ENCODE measurements at regions not wholly inside any gene's neighbourhood (a gene's known extent, or its start where the extent isn't known, plus 50 kb on each side); places are given as distances from the start of the nearest gene placed in this dataset.
"Not testable (repeated sequence)": the region's sequence is repeated elsewhere in the genome, so short reads cannot be mapped to it uniquely, and the experiment has no call there.

DNA sequence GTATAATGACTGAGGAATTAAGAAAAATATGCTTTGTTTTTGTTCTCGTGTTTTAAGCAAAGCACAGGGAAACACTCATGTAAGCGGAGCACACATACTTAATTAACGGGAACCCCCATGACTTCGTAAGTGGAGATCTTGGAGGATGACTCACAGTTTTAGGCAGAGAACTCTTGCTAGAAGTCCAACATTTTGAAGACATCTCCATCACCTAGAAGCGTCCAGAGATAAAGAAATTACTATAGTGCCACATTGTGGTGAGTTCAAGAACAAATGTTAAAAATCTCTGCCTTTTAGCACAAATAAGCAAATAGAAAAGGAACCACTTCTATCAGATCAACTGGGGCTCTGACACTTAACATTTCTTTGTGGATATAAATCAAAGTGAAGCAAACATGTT lies 194.1 kb upstream of the ARHGEF26 start:
- peak; percentile 62 for DNase-seq (ENCODE audit: low read depth)
- Histone ChIP-seq H3K27me3 (replicated peaks; ENCODE audit: control insufficient read depth, insufficient read depth, low read length) (no peaks in the 10 kb centered on the region), H3K4me3 (ENCODE audit: low read length) (peak overlapping the region; percentile 20)

GRCh38 chr3:153928851-153929250 lies 192.3 kb upstream of the ARHGEF26 start:
- Histone ChIP-seq H3K9me3 (ENCODE audit: control insufficient read depth, low read length) (no peaks in the 10 kb centered on the region), H3K36me3 (ENCODE audit: control insufficient read depth, insufficient read depth, low read length, severe bottlenecking) (no peaks in the 10 kb centered on the region)

More for the DNA sequence above, 194.1 kb upstream of the ARHGEF26 start:
- peaks cover 17% of the 10 kb centered on the region for H3K4me1 ChIP-seq (ENCODE audit: control insufficient read depth, insufficient read depth, low read length)
- H3K9me3 ChIP-seq (ENCODE audit: control insufficient read depth, low read length), result no peaks in the 10 kb centered on the region
- H3K9ac ChIP-seq (ENCODE audit: low read length), result peak overlapping the region; percentile 10
- no peaks in the 10 kb centered on the region for H3K36me3 ChIP-seq (ENCODE audit: control insufficient read depth, insufficient read depth, low read length, severe bottlenecking)

GRCh38 chr3:153933481-153933880 lies 187.7 kb upstream of the ARHGEF26 start:
- not testable (repeated sequence) for H3K9me3 ChIP-seq (ENCODE audit: control insufficient read depth, low read length); DNase-seq (ENCODE audit: low read depth); H3K4me1 ChIP-seq (ENCODE audit: control insufficient read depth, insufficient read depth, low read length); H3K27me3 ChIP-seq (replicated peaks; ENCODE audit: control insufficient read depth, insufficient read depth, low read length); H3K9ac ChIP-seq (ENCODE audit: low read length); H3K36me3 ChIP-seq (ENCODE audit: control insufficient read depth, insufficient read depth, low read length, severe bottlenecking); H3K4me3 ChIP-seq (ENCODE audit: low read length)

More at GRCh38 chr3:153928851-153929250, 192.3 kb upstream of the ARHGEF26 start:
- no peak for DNase-seq (ENCODE audit: low read depth)
- no peaks in the 10 kb centered on the region for H3K27me3 ChIP-seq (replicated peaks; ENCODE audit: control insufficient read depth, insufficient read depth, low read length)
- peaks cover 17% of the 10 kb centered on the region for H3K4me1 ChIP-seq (ENCODE audit: control insufficient read depth, insufficient read depth, low read length)
- H3K9ac ChIP-seq (ENCODE audit: low read length), result no peak overlapping the region
- no peak overlapping the region for H3K4me3 ChIP-seq (ENCODE audit: low read length)

DNA sequence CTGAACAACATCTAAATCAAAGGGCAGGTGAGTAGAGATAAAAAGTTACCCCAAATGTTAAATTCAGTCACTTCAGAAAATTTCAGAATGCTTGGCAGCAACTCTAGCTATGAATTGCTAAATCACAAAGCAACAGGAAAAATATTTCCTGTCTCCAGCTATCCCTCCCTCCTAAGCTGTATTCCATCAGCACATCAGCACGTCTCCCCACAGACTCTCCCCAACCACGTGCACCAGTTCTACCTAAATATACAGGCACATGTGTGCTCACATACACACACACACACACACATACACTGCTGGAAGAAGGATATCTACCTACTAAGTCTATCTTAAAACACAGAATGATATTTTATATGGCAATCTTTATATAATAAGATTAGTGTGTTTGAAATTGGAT lies 177.1 kb upstream of the ARHGEF26 start:
- H3K9ac ChIP-seq (ENCODE audit: low read length), result no peak overlapping the region
- H3K27me3 ChIP-seq (replicated peaks; ENCODE audit: control insufficient read depth, insufficient read depth, low read length), result no peaks in the 10 kb centered on the region
- H3K9me3 ChIP-seq (ENCODE audit: control insufficient read depth, low read length), result no peaks in the 10 kb centered on the region
- H3K4me3 ChIP-seq (ENCODE audit: low read length), result no peak overlapping the region
- no peaks in the 10 kb centered on the region for H3K36me3 ChIP-seq (ENCODE audit: control insufficient read depth, insufficient read depth, low read length, severe bottlenecking)
- H3K4me1 ChIP-seq (ENCODE audit: control insufficient read depth, insufficient read depth, low read length), result no peaks in the 10 kb centered on the region
- DNase-seq (ENCODE audit: low read depth), result no peak

DNA sequence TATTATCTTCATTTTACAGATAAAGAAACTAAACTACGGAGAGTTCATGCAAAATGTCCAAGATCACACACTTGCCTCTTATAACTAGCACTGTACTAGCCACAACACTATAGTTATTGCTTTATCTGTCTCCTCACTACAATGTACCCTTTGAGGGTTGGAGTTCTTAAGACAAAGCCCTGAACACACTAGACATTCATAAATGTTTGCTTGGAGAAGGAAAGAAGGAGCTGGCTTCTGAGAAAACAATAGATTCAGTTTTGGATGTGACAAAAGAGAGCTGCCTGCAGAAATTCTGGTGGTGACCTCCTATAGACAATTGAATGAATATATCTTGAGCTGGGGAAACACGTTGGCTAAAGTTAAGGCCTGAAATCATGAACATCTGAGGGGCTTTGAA lies 169.9 kb upstream of the ARHGEF26 start:
- DNase-seq (ENCODE audit: low read depth), result no peak
- no peaks in the 10 kb centered on the region for H3K4me1 ChIP-seq (ENCODE audit: control insufficient read depth, insufficient read depth, low read length)
- H3K27me3 ChIP-seq (replicated peaks; ENCODE audit: control insufficient read depth, insufficient read depth, low read length), result no peaks in the 10 kb centered on the region
- H3K4me3 ChIP-seq (ENCODE audit: low read length), result no peak overlapping the region
- no peaks in the 10 kb centered on the region for H3K9me3 ChIP-seq (ENCODE audit: control insufficient read depth, low read length)
- H3K36me3 ChIP-seq (ENCODE audit: control insufficient read depth, insufficient read depth, low read length, severe bottlenecking), result no peaks in the 10 kb centered on the region
- no peak overlapping the region for H3K9ac ChIP-seq (ENCODE audit: low read length)

DNA sequence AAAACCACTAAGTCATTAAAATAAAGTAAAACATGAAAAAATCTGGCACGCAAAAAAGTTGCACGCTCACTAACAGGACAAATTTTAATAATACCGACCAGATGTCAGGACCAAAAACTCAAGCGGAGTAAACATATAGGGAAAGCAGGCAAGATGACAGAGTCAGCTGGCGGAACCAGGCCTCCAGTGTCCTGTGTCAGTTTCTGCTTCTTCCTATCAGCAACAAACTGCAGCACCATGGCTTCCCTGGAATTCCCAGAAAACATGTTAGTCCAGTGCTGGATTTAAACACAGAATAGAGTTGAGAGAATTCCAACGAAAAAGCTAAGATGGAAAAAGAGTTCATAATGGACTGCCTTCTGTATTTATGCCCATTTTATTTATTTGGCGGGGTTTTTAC lies 169.1 kb upstream of the ARHGEF26 start:
- no peaks in the 10 kb centered on the region for H3K36me3 ChIP-seq (ENCODE audit: control insufficient read depth, insufficient read depth, low read length, severe bottlenecking)
- H3K27me3 ChIP-seq (replicated peaks; ENCODE audit: control insufficient read depth, insufficient read depth, low read length), result no peaks in the 10 kb centered on the region
- DNase-seq (ENCODE audit: low read depth), result no peak
- no peaks in the 10 kb centered on the region for H3K4me1 ChIP-seq (ENCODE audit: control insufficient read depth, insufficient read depth, low read length)
- no peak overlapping the region for H3K9ac ChIP-seq (ENCODE audit: low read length)
- H3K4me3 ChIP-seq (ENCODE audit: low read length), result no peak overlapping the region
- no peaks in the 10 kb centered on the region for H3K9me3 ChIP-seq (ENCODE audit: control insufficient read depth, low read length)

DNA sequence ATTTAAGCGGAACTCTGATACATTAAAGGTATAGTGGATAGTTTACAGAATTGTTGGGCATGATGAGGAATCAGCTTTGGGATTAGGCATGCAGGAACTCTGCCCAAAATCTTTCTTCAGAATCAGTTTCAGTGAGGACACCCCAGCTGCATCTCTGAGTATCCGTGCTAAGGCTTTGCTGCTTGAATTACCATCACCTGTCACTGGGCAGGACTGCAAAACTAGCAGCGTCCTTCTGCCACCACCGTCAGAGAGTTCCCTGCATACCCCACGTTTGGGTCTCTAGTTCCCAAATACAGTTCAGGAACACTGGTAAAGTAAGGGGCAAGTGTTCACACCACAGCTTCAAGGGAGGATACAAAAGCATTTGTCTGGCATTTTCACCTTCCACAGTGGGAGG lies 164.6 kb upstream of the ARHGEF26 start:
- H3K4me1 ChIP-seq (ENCODE audit: control insufficient read depth, insufficient read depth, low read length), result peaks cover 19% of the 10 kb centered on the region
- no peak for DNase-seq (ENCODE audit: low read depth)
- no peaks in the 10 kb centered on the region for H3K9me3 ChIP-seq (ENCODE audit: control insufficient read depth, low read length)
- no peaks in the 10 kb centered on the region for H3K27me3 ChIP-seq (replicated peaks; ENCODE audit: control insufficient read depth, insufficient read depth, low read length)
- H3K36me3 ChIP-seq (ENCODE audit: control insufficient read depth, insufficient read depth, low read length, severe bottlenecking), result no peaks in the 10 kb centered on the region
- no peak overlapping the region for H3K9ac ChIP-seq (ENCODE audit: low read length)
- H3K4me3 ChIP-seq (ENCODE audit: low read length), result no peak overlapping the region

DNA sequence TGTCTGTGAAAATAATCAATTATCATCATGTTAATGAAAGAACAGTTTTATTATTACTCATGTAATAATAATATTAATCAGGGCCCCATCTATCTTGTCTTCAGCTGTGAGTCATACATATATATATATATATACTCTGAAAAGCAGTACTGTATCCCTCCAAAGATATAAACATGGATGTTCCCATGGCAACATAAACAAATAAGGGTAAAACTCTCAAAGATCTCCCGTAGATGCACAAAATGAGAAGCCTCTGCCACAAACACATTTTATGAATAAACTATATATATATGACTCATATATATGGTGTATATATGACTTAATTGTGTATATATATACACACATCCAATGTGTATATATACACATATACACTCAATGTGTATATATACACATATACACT lies 163.8 kb upstream of the ARHGEF26 start:
- no peak for DNase-seq (ENCODE audit: low read depth)
- H3K4me1 ChIP-seq (ENCODE audit: control insufficient read depth, insufficient read depth, low read length), result peaks cover 19% of the 10 kb centered on the region

DNA sequence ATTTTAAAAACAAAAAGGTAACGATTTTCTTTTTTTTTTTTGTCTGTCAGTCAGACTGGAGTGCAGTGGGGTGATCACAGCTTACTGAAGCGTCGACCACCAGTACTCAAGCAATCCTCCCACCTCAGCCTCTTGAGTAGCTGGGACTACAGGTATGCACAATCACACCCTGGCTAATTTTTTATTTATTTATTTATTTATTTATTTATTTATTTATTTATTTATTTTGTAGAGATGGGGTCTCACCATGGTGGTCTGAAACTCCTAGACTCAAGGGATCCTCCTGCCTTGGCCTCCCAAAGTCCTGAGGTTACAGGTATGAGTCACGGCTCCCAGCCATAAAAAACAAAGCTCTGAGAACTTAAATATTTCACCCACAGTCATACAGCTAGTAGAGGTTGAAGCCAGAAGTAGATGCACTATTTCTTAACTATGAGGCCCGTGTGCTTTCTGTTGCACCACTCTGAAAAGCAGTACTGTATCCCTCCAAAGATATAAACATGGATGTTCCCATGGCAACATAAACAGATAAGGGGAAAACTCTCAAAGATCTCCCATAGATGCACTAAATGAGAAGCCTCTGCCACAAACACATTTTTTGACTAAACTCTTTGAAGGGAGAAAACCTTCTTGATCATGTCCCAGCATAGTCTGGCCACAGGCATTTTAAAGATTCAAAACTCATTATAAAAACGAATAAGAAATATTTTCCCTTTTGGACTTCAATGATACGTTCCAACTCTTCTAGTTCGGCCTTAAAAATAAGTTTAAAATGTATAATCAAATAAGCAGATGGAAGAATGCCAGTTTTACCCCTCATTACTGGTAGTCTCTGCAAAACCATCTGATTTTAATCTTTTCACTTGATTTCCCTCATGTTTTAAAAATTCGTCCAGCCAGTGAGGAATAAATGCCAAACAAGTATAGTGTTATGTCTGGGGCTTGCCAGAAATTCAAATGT lies 162.3 kb upstream of the ARHGEF26 start:
- DNase-seq (ENCODE audit: low read depth), result peak; percentile 8

More for the DNA sequence above, 163.8 kb upstream of the ARHGEF26 start:
- no peaks in the 10 kb centered on the region for H3K36me3 ChIP-seq (ENCODE audit: control insufficient read depth, insufficient read depth, low read length, severe bottlenecking)
- H3K9me3 ChIP-seq (ENCODE audit: control insufficient read depth, low read length), result no peaks in the 10 kb centered on the region
- no peaks in the 10 kb centered on the region for H3K27me3 ChIP-seq (replicated peaks; ENCODE audit: control insufficient read depth, insufficient read depth, low read length)
- H3K4me3 ChIP-seq (ENCODE audit: low read length), result no peak overlapping the region
- no peak overlapping the region for H3K9ac ChIP-seq (ENCODE audit: low read length)

GRCh38 chr3:153960458-153961074 lies 160.6 kb upstream of the ARHGEF26 start:
- Histone ChIP-seq H3K4me3 (ENCODE audit: low read length) (no peak overlapping the region), H3K27me3 (replicated peaks; ENCODE audit: control insufficient read depth, insufficient read depth, low read length) (no peaks in the 10 kb centered on the region), H3K36me3 (ENCODE audit: control insufficient read depth, insufficient read depth, low read length, severe bottlenecking) (no peaks in the 10 kb centered on the region), H3K9ac (ENCODE audit: low read length) (no peak overlapping the region), H3K9me3 (ENCODE audit: control insufficient read depth, low read length) (no peaks in the 10 kb centered on the region), H3K4me1 (ENCODE audit: control insufficient read depth, insufficient read depth, low read length) (peaks cover 19% of the 10 kb centered on the region)
- DNase-seq (ENCODE audit: low read depth), result no peak

More for the DNA sequence above, 162.3 kb upstream of the ARHGEF26 start:
- Histone ChIP-seq H3K9ac (ENCODE audit: low read length) (no peak overlapping the region), H3K27me3 (replicated peaks; ENCODE audit: control insufficient read depth, insufficient read depth, low read length) (no peaks in the 10 kb centered on the region), H3K36me3 (ENCODE audit: control insufficient read depth, insufficient read depth, low read length, severe bottlenecking) (no peaks in the 10 kb centered on the region), H3K4me3 (ENCODE audit: low read length) (no peak overlapping the region), H3K9me3 (ENCODE audit: control insufficient read depth, low read length) (no peaks in the 10 kb centered on the region), H3K4me1 (ENCODE audit: control insufficient read depth, insufficient read depth, low read length) (peaks cover 19% of the 10 kb centered on the region)

DNA sequence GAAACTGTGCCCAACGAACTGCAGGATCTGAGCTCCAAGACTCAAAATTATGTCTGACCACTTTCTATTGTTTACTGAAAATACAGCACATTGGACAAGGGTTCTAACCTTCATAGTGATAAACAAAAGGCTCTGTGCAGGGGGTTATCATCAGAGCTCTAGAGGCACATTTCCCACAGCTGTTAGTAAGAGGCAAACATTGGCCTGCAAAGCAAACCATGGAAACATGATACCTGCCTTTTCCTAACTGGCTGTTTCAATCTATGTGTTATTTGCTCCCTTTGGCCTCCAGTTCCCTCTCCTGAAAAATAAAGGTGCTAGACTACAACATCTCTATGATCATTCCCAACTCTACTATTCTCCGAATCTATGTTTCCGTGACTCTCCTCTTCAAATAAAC lies 159.7 kb upstream of the ARHGEF26 start:
- H3K27me3 ChIP-seq (replicated peaks; ENCODE audit: control insufficient read depth, insufficient read depth, low read length), result no peaks in the 10 kb centered on the region
- H3K9me3 ChIP-seq (ENCODE audit: control insufficient read depth, low read length), result no peaks in the 10 kb centered on the region
- no peak overlapping the region for H3K9ac ChIP-seq (ENCODE audit: low read length)
- peaks cover 19% of the 10 kb centered on the region for H3K4me1 ChIP-seq (ENCODE audit: control insufficient read depth, insufficient read depth, low read length)
- no peaks in the 10 kb centered on the region for H3K36me3 ChIP-seq (ENCODE audit: control insufficient read depth, insufficient read depth, low read length, severe bottlenecking)
- no peak for DNase-seq (ENCODE audit: low read depth)
- no peak overlapping the region for H3K4me3 ChIP-seq (ENCODE audit: low read length)

All from adipocyte (in vitro differentiated cells).